PFSK-1 (cell line): ENCODE measurements at regions not wholly inside any gene's neighbourhood (a gene's known extent, or its start where the extent isn't known, plus 50 kb on each side); places are given as distances from the start of the nearest gene placed in this dataset.

Experiments
- FOXP2 ChIP-seq: optimal IDR thresholded peaks from 2 replicates; pipeline ENCODE3; 2011; ENCODE audit warnings: borderline replicate concordance, control low read depth, inconsistent platforms; ENCODE audit not compliant: insufficient read depth; ENCODE audit errors: extremely low read length, extremely low read depth
- POLR2AphosphoS5 ChIP-seq: IDR thresholded peaks from 2 replicates; pipeline ENCODE4 v1.6.1; 2012; ENCODE audit warnings: low read depth, mild to moderate bottlenecking, control low read depth, low read length, moderate library complexity
- REST ChIP-seq, 2 experiments: IDR thresholded peaks; 2 replicates each; pipeline versions ENCODE4 v1.6.1 to v1.8.0; 2011 to 2012; ENCODE audit warnings: low read depth in 2 of 2, low read length in 2 of 2, control low read depth in 1 of 2, inconsistent platforms in 1 of 2, mild to moderate bottlenecking in 1 of 2, moderate library complexity in 1 of 2; ENCODE audit not compliant: insufficient read depth in 1 of 2
- SIN3A ChIP-seq: IDR thresholded peaks from 2 replicates; pipeline ENCODE4 v1.6.1; 2012; ENCODE audit warnings: mild to moderate bottlenecking, low read length, moderate library complexity, borderline replicate concordance; ENCODE audit not compliant: insufficient read depth
- TAF1 ChIP-seq: IDR thresholded peaks from 2 replicates; pipeline ENCODE4 v1.6.1; 2012; ENCODE audit warnings: low read length, control low read depth, borderline replicate concordance; ENCODE audit not compliant: insufficient read depth

- TF ChIP-seq REST (IDR thresholded peaks at IDR 0.05; ENCODE audit: insufficient read depth in 1 of 2, low read depth in 2 of 2, low read length in 2 of 2) (no peak), TAF1 (no peak), FOXP2 (no peak), SIN3A (no peak), POLR2AphosphoS5 (no peak)
These were observed 73.3 kb downstream of the OLFM4 start for GRCh38 chr13:53101883-53102282.

GRCh38 chr13:53104136-53104535, 75.5 kb downstream of the OLFM4 start:
- no peak for TF ChIP-seq SIN3A
- TF ChIP-seq FOXP2: no peak
- no peak for TF ChIP-seq TAF1

GRCh38 chr13:53105477-53105876, 76.9 kb downstream of the OLFM4 start:
- no peak for TF ChIP-seq FOXP2
- TF ChIP-seq SIN3A: no peak
- TF ChIP-seq TAF1: no peak
- TF ChIP-seq POLR2AphosphoS5: no peak
- no peak for TF ChIP-seq REST (IDR thresholded peaks at IDR 0.05; ENCODE audit: insufficient read depth in 1 of 2, low read depth in 2 of 2, low read length in 2 of 2)

- no peak for TF ChIP-seq POLR2AphosphoS5
These were observed 77.3 kb downstream of the OLFM4 start for GRCh38 chr13:53105890-53106289.

- TF ChIP-seq REST (IDR thresholded peaks at IDR 0.05; ENCODE audit: insufficient read depth in 1 of 2, low read depth in 2 of 2, low read length in 2 of 2): no peak
- TF ChIP-seq SIN3A: no peak
- TF ChIP-seq TAF1: no peak
- TF ChIP-seq POLR2AphosphoS5: no peak
- TF ChIP-seq FOXP2: no peak
These were observed 81.6 kb downstream of the OLFM4 start for GRCh38 chr13:53110181-53110580.

GRCh38 chr13:53110614-53111013, 82.0 kb downstream of the OLFM4 start:
- TF ChIP-seq SIN3A (no peak), REST (IDR thresholded peaks at IDR 0.05; ENCODE audit: insufficient read depth in 1 of 2, low read depth in 2 of 2, low read length in 2 of 2) (no peak), FOXP2 (no peak), TAF1 (no peak), POLR2AphosphoS5 (no peak)
